ENCODE measurements at regions not wholly inside any gene's neighbourhood (a gene's known extent, or its start where the extent isn't known, plus 50 kb on each side); places are given as distances from the start of the nearest gene placed in this dataset.

GRCh38 chr1:36533897-36534296 is 51.2 kb upstream of the CSF3R start:
- TF ChIP-seq CTCF (IDR thresholded peaks at IDR 0.05) (no peak), EP300 (IDR thresholded peaks at IDR 0.05) (no peak), POLR2AphosphoS5 (IDR thresholded peaks at IDR 0.05) (no peak)
